ENCODE measurements at regions not wholly inside any gene's neighbourhood (a gene's known extent, or its start where the extent isn't known, plus 50 kb on each side); places are given as distances from the start of the nearest gene placed in this dataset.

- H3K9ac ChIP-seq (ENCODE audit: insufficient read length), result no peak overlapping the region
- no peaks in the 10 kb centered on the region for H3K9me3 ChIP-seq (ENCODE audit: low read depth, low read length)
- H3K36me3 ChIP-seq (ENCODE audit: insufficient read depth, low read length), result no peaks in the 10 kb centered on the region
- H3K4me3 ChIP-seq, result no peak overlapping the region
- H3K27ac ChIP-seq, result no peak overlapping the region
- TF ChIP-seq FOXP2 (optimal IDR thresholded peaks at IDR 0.05; ENCODE audit: control extremely low read depth, extremely low read length, insufficient read depth) (no peak), POLR2AphosphoS5 (IDR thresholded peaks at IDR 0.05; ENCODE audit: borderline replicate concordance, low read depth, low read length) (no peak), EZH2 (IDR thresholded peaks at IDR 0.05) (no peak)
- no peak for DNase-seq (ENCODE audit: low read depth, low spot score)
Observed at GRCh38 chr5:168073311-168073710, 218.1 kb upstream of the WWC1 start.

- Histone ChIP-seq H3K36me3 (ENCODE audit: insufficient read depth, low read length) (no peaks in the 10 kb centered on the region), H3K27ac (peak overlapping the region; percentile 60; the same call in 1 of the 2 replicates), H3K9ac (ENCODE audit: insufficient read length) (no peak overlapping the region), H3K4me3 (0 out of 2 replicates have a peak overlapping the region, but pooled peaks have one; percentile 27), H3K9me3 (ENCODE audit: low read depth, low read length) (no peaks in the 10 kb centered on the region)
- DNase-seq (ENCODE audit: low read depth, low spot score), result peak; percentile 76
- TF ChIP-seq FOXP2 (optimal IDR thresholded peaks at IDR 0.05; ENCODE audit: control extremely low read depth, extremely low read length, insufficient read depth) (no peak), POLR2AphosphoS5 (IDR thresholded peaks at IDR 0.05; ENCODE audit: borderline replicate concordance, low read depth, low read length) (no peak; the same call in 1 of the 2 replicates), EZH2 (IDR thresholded peaks at IDR 0.05) (no peak)
Observed at GRCh38 chr5:168073991-168074800, 217.2 kb upstream of the WWC1 start.

- TF ChIP-seq POLR2AphosphoS5 (IDR thresholded peaks at IDR 0.05; ENCODE audit: borderline replicate concordance, low read depth, low read length) (no peak), EZH2 (IDR thresholded peaks at IDR 0.05) (no peak), FOXP2 (optimal IDR thresholded peaks at IDR 0.05; ENCODE audit: control extremely low read depth, extremely low read length, insufficient read depth) (no peak)
- H3K4me3 ChIP-seq, result no peak overlapping the region
- no peak for DNase-seq (ENCODE audit: low read depth, low spot score)
Observed at GRCh38 chr5:168075387-168075786, 216.1 kb upstream of the WWC1 start.

GRCh38 chr5:168076561-168076991, 214.9 kb upstream of the WWC1 start:
- Histone ChIP-seq H3K36me3 (ENCODE audit: insufficient read depth, low read length) (no peaks in the 10 kb centered on the region), H3K9me3 (ENCODE audit: low read depth, low read length) (no peaks in the 10 kb centered on the region), H3K27ac (peak overlapping the region; percentile 77; the same call in 1 of the 2 replicates), H3K4me3 (no peak overlapping the region), H3K9ac (ENCODE audit: insufficient read length) (no peak overlapping the region)
- DNase-seq (ENCODE audit: low read depth, low spot score), result no peak
- TF ChIP-seq POLR2AphosphoS5 (IDR thresholded peaks at IDR 0.05; ENCODE audit: borderline replicate concordance, low read depth, low read length) (no peak; the same call in 1 of the 2 replicates), FOXP2 (optimal IDR thresholded peaks at IDR 0.05; ENCODE audit: control extremely low read depth, extremely low read length, insufficient read depth) (no peak), EZH2 (IDR thresholded peaks at IDR 0.05) (no peak)

More at GRCh38 chr5:168075387-168075786, 216.1 kb upstream of the WWC1 start:
- Histone ChIP-seq H3K36me3 (ENCODE audit: insufficient read depth, low read length) (no peaks in the 10 kb centered on the region), H3K27ac (no peak overlapping the region), H3K9ac (ENCODE audit: insufficient read length) (no peak overlapping the region), H3K9me3 (ENCODE audit: low read depth, low read length) (no peaks in the 10 kb centered on the region)

- peak overlapping the region; percentile 94 for H3K27ac ChIP-seq
- no peaks in the 10 kb centered on the region; the same call in 1 of the 2 replicates for H3K36me3 ChIP-seq (ENCODE audit: insufficient read depth, low read length)
- peak; percentile 81 for DNase-seq (ENCODE audit: low read depth, low spot score)
- H3K9ac ChIP-seq (ENCODE audit: insufficient read length), result no peak overlapping the region
- H3K4me3 ChIP-seq, result peak overlapping the region; percentile 70
- peak; percentile 41; the same call in 1 of the 2 replicates for TF ChIP-seq POLR2AphosphoS5 (IDR thresholded peaks at IDR 0.05; ENCODE audit: borderline replicate concordance, low read depth, low read length)
- TF ChIP-seq EZH2 (IDR thresholded peaks at IDR 0.05), result no peak
- TF ChIP-seq FOXP2 (optimal IDR thresholded peaks at IDR 0.05; ENCODE audit: control extremely low read depth, extremely low read length, insufficient read depth), result no peak
- no peaks in the 10 kb centered on the region for H3K9me3 ChIP-seq (ENCODE audit: low read depth, low read length)
Observed at GRCh38 chr5:168085261-168086031, 206.0 kb upstream of the WWC1 start.

GRCh38 chr5:168086104-168086610, 205.3 kb upstream of the WWC1 start:
- H3K27ac ChIP-seq, result peak overlapping the region; percentile 94
- H3K4me3 ChIP-seq, result peak overlapping the region; percentile 70
- no peaks in the 10 kb centered on the region for H3K9me3 ChIP-seq (ENCODE audit: low read depth, low read length)
- H3K36me3 ChIP-seq (ENCODE audit: insufficient read depth, low read length), result no peaks in the 10 kb centered on the region; the same call in 1 of the 2 replicates
- DNase-seq (ENCODE audit: low read depth, low spot score), result peak; percentile 78
- no peak overlapping the region for H3K9ac ChIP-seq (ENCODE audit: insufficient read length)
- peak; percentile 98 for TF ChIP-seq FOXP2 (optimal IDR thresholded peaks at IDR 0.05; ENCODE audit: control extremely low read depth, extremely low read length, insufficient read depth)
- TF ChIP-seq EZH2 (IDR thresholded peaks at IDR 0.05), result no peak
- peak; percentile 62; the same call in 1 of the 2 replicates for TF ChIP-seq POLR2AphosphoS5 (IDR thresholded peaks at IDR 0.05; ENCODE audit: borderline replicate concordance, low read depth, low read length)

DNA sequence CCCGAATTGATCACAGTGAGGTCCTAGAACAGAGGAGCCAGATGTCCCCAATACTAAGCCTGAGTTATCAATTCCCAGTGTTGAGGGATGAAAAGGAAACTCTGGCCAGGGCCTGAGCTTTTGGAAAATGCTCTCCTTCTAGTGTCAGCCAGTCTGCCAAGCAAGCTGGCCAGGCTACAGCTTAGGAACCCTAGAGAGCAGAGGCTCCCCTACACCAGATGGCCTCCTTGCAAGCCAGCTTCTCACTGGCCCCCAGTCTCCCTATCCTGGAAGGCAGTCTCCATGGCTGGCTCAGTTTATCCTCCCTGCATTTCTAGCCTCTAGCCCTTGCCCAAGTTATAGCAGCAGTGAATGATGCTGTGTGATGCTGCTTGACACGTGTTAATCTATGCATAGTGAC, 204.7 kb upstream of the WWC1 start:
- TF ChIP-seq FOXP2 (optimal IDR thresholded peaks at IDR 0.05; ENCODE audit: control extremely low read depth, extremely low read length, insufficient read depth), result no peak
- TF ChIP-seq EZH2 (IDR thresholded peaks at IDR 0.05), result no peak
- TF ChIP-seq POLR2AphosphoS5 (IDR thresholded peaks at IDR 0.05; ENCODE audit: borderline replicate concordance, low read depth, low read length), result no peak
- DNase-seq (ENCODE audit: low read depth, low spot score), result no peak
- peak overlapping the region; percentile 70 for H3K4me3 ChIP-seq
- no peaks in the 10 kb centered on the region for H3K9me3 ChIP-seq (ENCODE audit: low read depth, low read length)
- H3K36me3 ChIP-seq (ENCODE audit: insufficient read depth, low read length), result peaks cover 5% of the 10 kb centered on the region; the same call in 1 of the 2 replicates
- H3K27ac ChIP-seq, result peak overlapping the region; percentile 67; the same call in 1 of the 2 replicates
- no peak overlapping the region for H3K9ac ChIP-seq (ENCODE audit: insufficient read length)
